Nucleus accumbens (tissue), 56 donors: ENCODE measurements at regions not wholly inside any gene's neighbourhood (a gene's known extent, or its start where the extent isn't known, plus 50 kb on each side); places are given as distances from the start of the nearest gene placed in this dataset.

Experiments
- DNase-seq, 56 donors: peaks; one replicate each; lab custom pipeline; 2025; lab: John Stamatoyannopoulos, UW

DNA sequence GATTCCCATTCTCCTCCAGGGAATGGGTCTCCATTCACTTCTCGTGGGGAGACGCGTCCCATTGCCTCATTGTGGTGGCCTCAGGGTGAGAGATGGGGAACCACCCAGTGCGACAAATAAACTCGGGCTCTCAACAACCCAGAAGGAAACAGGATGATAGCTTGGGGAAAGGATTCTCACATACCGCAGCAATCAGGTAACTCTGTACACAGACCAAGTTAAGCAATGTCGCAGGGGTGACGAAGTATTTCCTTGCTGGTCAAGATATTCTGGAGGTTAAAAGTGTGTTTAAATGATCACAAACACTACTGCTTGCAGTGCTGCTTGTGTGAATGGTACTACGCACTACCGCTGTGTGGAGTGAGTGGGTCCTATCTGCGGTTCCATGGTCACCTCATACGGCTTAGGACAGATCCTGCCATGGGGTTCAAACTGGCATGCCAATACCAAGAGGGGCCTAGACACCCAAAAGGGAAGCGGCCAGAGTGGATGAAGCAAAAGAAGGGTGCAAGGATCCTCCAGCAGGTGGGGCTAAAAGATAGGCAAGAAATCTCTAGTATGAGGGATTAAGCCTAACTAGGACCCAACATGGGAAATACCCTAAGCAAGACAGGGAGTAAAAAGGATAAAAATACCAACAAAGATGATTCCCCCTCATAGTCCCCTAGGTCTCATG, 143.8 kb upstream of the TMEM106B start:
- peak in 23 of 56 donors; percentile 1 to 67 (median 12) for DNase-seq

DNA sequence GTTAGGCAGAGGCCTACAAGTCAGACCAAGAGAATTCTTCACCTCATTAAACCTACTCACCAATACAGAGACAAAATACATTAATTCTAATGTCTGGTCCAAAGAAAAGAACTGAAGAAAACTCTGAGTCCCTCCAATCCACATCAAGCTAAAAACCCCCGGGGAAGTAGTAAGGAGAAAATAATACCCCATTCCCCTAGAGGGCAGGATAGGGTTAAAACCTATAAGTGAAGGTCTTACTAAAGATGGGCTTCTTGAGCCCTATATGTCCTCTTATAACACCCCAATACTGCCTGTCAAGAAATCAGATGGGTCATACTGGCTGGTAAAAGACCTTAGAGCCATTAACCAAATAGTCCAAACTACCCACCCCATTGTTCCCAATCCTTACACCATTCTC, 141.3 kb upstream of the TMEM106B start:
- no peak for DNase-seq

DNA sequence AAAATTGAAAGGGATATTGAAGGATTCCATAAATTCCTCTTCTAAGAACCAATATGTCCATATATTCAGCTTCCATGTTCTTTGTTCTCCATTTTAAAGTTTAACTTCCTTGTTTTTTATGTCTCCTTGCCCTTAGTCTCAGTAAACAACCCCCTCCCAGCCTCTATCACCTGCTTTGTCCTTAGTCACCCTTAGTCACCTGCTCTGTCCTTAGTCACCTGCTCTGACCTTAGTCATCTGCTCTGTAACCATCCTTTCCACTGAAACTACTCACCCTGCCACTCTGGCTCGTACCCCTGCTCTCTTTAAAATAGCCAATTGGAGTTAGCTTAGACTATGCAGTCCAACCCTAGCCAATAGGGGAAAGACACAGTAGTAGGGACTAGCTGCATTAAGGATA, 136.2 kb upstream of the TMEM106B start:
- DNase-seq = no peak

- no peak for DNase-seq
Observed at GRCh38 chr7:12080006-12080405, 131.1 kb upstream of the TMEM106B start.

DNA sequence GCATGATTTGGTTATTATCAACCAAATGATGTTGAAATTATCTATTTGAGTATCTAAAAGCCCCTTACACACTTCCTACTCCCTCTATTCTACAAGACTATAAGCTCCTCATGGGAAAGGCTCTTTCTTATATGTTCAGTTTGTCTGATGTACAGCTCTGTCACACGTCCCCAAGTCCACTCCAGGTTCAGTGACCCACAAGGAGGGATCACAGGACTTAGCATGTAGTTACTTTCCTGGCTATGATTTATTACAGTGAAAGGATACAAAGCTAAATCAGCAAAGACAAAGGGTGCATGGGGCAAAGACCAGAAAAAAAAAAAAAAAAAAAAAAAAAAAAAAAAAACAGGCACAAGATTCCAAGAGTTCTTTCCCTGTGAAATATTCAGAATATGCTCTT, 125.6 kb upstream of the TMEM106B start:
- no peak for DNase-seq

- no peak for DNase-seq
Observed at GRCh38 chr7:12089951-12090756, 120.9 kb upstream of the TMEM106B start.

DNA sequence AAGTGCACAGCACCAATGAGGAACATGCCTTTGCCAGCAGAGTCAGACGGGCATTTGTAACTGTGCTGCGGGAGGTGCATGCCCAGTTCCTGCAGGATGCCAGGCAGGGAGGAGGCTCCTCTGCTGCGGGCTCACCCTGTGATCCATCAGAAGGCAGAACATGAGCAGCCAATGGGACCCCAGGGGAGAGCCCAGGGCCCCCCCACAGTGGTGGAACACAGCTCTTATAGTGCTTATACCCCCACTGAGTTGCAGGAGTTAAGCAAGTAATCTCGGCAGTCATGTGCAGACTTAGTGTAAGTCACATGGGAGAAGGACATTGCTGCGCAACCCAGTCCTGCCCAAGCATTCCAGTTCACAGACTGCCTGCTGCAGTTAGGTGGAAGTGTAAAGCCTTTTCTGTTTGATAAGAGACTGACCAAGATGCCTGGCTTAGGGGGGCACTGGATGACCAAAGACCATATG, 120.3 kb upstream of the TMEM106B start:
- DNase-seq = no peak

DNA sequence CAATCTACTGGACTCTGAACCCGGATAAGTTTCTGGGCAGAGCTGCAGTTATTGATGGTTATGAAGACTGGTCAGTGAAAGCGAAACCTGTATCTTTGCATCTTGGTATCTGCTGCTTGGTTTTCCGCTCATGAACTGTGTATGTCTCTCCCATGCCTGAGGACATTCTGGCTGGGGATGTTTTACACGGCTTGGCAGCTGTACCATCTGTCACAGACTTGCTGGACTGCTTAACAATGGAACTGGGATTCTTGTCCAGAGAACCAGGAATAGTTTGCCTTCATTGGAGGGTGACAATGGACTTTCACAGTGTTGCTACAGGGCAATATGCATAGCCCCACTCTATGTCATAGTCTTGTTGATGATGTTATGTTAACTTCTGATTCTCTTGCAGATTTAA, 119.9 kb upstream of the TMEM106B start:
- no peak for DNase-seq

GRCh38 chr7:12092499-12093130, 118.5 kb upstream of the TMEM106B start:
- peak in 1 of 56 donors; percentile 15 for DNase-seq

DNA sequence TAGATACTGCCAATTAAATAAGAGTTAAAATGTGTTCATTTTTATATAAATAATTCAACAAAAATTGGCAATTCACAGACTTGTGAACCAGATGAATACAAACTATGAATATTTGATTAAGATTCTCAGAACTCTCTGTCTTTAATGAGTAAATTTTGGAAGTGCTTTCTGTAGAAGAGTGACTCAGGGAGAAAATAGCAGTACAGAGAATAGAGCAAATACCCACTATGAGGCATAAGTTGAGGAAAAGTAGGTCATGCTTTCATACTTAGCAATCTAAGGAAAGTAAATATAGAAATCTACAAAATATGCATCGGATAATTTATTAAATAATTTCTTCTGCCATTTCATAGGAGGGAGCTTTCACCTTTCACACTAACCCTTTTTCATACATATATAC, 117.7 kb upstream of the TMEM106B start:
- DNase-seq = no peak

DNA sequence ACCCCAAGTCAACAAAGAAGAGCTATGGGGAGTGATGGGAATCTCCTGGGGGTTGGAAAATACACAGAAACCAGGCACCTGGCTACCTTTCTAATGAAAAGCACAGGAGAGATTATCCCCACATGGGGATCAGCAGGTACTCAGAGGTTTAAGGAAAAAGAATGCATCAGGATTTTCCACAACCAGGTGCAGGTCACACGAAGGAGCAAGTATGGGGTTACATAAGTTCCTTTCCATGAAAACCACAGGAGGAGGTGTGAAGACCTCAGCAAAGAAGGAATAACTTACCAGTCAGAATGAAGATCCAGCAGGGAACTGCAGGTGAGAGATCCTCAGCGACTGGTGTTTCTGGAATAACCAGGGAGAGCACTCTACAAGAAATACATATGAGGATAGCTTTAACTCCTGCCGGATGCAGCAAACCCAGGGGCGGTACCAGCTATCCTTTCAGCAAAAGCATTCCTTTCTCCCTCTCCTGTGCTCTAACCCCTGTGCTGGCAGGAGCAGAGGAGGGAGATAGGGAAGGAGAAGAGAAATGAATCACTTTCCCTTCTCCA, 116.7 kb upstream of the TMEM106B start:
- no peak for DNase-seq

GRCh38 chr7:12102126-12102525, 109.0 kb upstream of the TMEM106B start:
- no peak for DNase-seq

- no peak for DNase-seq
Observed at GRCh38 chr7:12102527-12102926, 108.6 kb upstream of the TMEM106B start.

DNA sequence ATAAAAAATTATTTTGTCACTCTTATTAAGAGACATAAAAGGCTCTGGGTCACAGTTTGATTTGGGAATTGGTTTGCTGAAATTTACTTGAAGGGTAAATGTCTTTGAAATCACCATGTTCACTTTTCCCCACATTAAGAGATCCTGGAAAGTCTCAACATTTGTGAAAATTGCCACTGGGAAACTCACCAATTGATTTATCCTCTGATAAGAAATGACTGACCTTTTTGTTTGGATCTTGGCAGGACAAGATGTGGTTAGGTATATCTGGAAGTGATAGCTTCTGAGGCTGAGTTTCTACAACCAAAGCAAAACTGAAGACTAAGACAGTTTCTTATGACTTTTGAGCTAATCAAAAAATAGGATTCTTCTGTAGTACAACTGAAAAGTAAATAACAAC, 107.1 kb upstream of the TMEM106B start:
- DNase-seq = no peak

GRCh38 chr7:12107381-12107780, 103.7 kb upstream of the TMEM106B start:
- DNase-seq = no peak

DNA sequence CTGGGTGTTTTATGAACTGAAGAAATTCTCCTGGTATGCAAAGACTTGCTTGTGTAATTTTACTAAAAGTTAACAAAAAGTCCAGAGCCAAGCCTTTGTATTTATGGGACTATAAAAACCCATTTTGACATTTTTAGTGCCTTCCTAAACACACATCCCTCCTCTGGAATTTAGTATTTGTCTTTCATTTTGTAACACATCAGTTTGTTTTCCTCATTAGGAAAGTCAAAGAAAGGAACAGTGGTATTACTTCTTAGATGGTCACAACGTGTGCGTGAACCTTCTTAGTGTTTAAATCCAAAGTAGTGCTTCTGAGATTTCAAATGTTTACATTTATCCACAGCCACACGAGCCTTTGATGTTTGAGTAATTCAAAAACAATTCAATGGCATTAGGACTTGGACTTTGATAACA, 103.2 kb upstream of the TMEM106B start:
- no peak for DNase-seq

GRCh38 chr7:12110425-12110824, 100.7 kb upstream of the TMEM106B start:
- DNase-seq = no peak

GRCh38 chr7:12111422-12112405, 99.4 kb upstream of the TMEM106B start:
- peak in 37 of 56 donors; percentile 7 to 71 (median 38) for DNase-seq

DNA sequence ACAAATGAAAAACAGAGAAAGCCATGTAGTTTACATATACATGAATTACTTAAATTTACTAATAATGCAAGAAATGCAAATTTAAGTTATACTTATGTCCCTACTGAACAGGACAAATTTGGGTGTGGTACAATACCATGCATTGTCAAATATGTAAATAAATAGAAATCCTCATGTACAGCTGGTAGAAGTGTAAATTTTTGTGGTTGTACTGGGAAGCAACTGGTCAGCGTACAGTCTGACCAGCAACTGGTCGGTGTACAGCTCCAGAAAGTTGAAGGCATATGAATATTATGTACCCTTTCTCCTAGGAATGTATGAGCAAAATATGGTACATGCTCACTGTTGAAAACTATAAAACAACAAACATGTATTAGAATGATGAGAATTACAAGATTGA, 93.9 kb upstream of the TMEM106B start:
- no peak for DNase-seq
